ENCODE measurements at regions not wholly inside any gene's neighbourhood (a gene's known extent, or its start where the extent isn't known, plus 50 kb on each side); places are given as distances from the start of the nearest gene placed in this dataset.

GRCh38 chr1:22362626-22363402 lies 88.8 kb upstream of the ZBTB40 start:
- no peak for DNase-seq

DNA sequence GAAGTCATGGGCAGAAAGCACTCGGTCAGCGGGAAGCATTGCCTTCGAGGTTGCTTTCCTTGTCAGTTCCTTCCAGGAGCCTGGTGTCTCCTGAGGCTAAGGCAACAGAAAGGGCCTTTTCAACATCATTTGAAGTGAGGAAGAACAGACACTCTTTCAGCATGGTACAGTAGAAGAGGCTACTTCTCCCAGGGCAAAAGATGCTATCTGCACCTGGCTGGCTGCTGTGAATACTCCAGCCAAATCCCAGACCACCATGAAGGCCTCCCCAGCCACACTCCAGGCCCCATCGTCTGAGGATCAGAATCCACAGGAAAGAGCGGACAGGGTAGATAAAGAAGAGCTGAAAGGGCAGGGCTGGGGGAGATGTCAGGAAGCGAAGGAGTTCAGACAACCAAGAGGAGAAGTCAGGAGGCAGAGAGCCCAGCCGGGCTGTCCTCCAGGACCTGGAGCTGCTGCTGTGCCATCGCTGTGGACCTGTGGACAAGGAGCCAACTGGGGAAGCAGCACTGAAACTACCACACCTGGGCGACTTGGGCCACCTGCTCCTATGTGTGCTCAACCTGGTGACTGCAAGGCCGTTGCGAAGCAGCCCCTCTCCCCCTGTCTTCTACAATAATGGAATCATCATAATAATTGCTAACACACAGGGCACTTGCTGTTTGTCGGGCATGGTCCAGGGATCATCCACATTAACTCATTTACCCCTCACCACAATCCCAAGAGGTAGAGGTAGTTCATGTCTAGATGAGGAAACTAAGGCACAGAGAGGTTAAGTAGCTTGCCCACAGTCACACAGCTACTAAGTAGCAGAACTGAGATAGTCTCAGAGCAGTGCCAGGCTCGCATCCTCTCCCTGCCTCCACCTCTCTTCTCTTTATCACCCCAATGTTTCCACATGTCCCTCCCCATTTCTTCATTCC lies 88.0 kb upstream of the ZBTB40 start:
- DNase-seq, result no peak

DNA sequence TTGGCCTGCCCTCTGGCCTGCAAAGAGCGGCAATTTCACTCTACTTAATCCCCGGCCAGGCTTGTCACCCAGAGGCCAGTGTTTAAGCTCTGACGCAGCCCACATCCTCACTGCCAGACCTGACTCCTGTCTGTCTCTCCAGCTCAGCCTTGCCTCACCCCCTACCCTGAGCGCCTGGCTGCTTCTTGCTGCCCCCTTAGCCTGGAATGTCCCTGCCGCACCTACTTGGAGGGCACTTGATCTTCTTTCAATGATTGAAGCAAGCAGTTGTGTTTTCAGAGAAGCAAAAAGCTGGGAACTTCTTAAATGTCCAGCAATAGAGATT lies 87.4 kb upstream of the ZBTB40 start:
- DNase-seq, result no peak

DNA sequence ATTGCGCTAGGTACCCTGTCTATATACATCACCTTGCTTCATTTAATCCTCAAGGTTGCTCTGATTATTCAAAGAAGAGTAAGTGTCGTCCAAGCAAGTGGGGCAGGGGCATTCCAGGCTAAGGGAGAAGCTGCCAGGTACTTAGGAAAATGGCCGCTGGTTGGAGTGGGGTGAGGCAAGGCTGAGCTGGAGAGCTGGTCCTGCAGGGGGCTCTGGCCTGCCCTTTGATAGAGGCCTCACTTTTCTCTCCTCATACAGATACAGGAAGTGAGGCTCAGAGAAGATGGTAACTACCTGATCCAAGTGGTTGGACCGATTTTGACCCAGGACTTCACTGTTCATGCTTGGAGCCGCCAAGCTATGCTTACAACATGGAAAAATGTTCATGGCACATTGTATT lies 86.9 kb upstream of the ZBTB40 start:
- no peak for DNase-seq

GRCh38 chr1:22365331-22366295 lies 86.0 kb upstream of the ZBTB40 start:
- DNase-seq, result no peak

- DNase-seq, result no peak
These were observed 85.3 kb upstream of the ZBTB40 start for GRCh38 chr1:22366346-22366745.

GRCh38 chr1:22368125-22368524 lies 83.5 kb upstream of the ZBTB40 start:
- DNase-seq, result no peak

GRCh38 chr1:22369294-22370189 lies 82.1 kb upstream of the ZBTB40 start:
- no peak for DNase-seq

- DNase-seq, result no peak
These were observed 81.5 kb upstream of the ZBTB40 start for GRCh38 chr1:22370190-22370498.

- DNase-seq, result no peak
These were observed 80.2 kb upstream of the ZBTB40 start for GRCh38 chr1:22371408-22371807.

- DNase-seq, result no peak
These were observed 78.4 kb upstream of the ZBTB40 start for GRCh38 chr1:22373252-22373651.

- DNase-seq, result no peak
These were observed 77.7 kb upstream of the ZBTB40 start for GRCh38 chr1:22374001-22374400.

DNA sequence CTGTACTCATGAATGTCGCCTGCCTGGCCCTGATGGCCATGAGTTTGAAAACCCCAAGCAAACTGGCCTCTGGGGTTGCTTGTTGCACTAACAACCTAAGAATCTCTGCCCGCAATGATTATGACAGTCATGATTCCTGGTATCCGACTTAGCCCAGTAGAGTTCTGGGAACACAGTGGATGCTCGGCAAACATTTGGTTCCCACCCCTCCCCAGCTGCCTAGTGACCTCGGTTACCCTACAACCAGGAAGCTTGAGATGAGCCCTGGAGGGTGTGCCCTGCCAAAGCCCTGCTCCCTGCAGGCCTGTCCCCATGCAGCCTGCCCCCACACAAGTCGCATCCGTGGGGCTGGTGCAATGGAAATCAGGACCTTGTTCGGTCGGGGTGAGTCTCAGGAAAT lies 76.0 kb upstream of the ZBTB40 start:
- DNase-seq, result no peak

- DNase-seq, result no peak
These were observed 75.7 kb upstream of the ZBTB40 start for GRCh38 chr1:22376001-22376400.

DNA sequence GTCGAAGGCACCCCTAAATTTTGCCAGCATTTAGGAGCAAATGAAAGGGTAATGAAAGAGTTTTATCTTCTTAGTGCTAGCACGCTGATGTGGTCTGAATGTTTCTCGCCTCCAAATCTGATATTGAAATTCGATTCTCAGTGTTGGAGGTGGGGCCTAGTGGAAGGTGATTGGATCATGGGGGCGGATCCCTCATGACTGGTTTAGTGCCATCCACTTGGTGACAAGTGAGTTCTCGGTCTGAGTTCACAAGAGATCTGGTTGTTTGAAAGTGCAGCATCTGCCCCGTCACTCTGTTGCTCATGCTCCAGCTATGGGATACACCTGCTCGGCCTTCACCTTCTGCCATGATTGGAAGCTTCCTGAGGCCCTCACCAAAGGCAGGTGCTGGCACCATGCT lies 75.1 kb upstream of the ZBTB40 start:
- DNase-seq, result no peak

- no peak for DNase-seq
These were observed 74.7 kb upstream of the ZBTB40 start for GRCh38 chr1:22376976-22377375.

GRCh38 chr1:22379566-22379965 lies 72.1 kb upstream of the ZBTB40 start:
- DNase-seq, result no peak

DNA sequence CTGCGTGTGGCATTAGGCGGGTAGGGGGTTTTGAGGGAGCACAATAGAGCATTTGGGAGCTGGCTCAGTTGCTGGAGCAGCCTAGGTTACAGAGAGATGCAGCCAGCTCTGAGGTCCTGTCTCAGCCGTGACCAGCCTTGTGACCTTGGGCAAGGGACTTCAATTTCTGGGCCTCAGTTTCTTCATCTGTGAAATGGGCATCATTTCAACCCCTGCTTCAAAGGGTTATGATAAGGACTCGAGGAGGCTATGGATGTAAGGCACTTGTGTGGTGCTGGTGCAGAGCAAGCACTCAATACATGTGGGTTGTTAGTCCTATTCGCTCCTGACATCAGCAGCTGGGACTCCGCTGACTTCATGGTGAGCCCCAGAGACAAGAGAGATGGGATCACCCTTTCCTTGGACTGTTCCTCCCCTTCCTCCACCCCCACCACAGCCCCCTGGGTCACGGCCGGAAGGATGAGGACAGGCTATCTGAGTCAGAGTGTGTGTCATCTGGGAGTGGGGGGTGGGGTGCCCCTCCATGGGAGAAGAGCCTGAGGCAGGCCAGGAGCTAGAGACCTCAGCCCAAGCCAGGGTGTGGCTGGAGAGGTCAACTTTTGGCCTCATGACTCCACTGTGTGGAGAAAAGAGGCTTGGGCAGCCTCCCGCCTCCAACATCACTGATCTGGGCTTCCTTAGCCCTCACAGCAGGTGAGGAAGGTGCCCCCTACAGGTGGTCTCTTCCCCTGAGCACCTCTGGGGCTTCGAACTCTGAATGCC lies 71.4 kb upstream of the ZBTB40 start:
- DNase-seq, result no peak

DNA sequence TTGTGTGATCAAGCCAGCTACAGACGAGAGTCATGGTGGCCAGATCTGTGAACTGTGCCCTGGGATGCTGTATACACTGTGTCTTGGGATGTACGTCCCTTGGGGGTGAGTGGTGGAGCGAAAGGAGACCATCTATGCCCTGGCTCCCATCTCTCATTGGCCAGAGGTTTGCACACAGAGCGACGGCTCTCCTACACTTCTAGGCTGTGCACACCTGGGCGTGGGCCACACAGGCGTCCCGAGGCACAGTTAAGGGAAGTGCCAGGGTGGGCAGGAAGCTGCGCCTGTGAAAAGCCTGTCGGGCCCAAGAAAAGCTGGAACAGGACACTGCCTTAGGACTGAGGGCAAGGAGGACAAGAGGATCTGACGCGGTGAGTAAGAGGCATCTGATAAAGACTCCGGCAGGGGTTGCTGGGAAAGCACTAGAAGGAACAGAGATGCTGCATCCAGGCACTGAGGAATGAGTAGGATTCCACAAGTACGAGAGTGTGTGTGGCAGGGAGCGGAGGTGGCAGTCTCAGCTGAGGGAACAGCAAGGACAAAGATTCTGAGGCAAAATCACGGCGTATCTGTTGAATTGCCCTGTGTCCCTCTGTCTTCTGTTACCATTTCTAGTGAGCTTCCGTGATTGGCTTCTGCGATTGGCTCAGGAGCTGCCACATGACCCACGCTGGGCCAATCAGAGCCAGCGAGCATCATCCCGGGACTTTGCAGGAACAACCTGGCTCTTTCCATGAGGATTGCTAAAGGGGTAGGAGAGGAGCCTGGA lies 67.9 kb upstream of the ZBTB40 start:
- no peak for DNase-seq

- no peak for DNase-seq
These were observed 66.1 kb upstream of the ZBTB40 start for GRCh38 chr1:22385537-22385936.

DNA sequence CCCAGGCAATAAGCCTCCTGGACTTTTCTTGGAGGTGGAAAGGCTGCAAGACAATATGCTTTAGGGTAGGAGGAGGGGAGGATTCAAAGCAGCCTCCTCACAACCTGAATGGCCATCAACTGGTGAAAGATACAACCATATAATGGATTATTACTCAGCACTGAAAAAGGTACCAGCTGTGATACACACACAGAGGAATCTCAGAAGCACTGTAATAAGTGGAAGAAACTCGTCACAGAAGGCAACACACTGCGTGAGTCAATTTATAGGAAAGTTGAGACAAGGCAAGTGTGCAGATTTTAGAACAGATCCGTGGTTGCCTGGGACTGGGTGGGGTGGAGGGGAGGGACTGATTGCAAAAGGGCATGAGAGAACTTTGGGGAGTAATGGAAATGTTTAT lies 64.9 kb upstream of the ZBTB40 start:
- DNase-seq, result no peak

All from DMS79 (cell line).